ENCODE measurements at regions not wholly inside any gene's neighbourhood (a gene's known extent, or its start where the extent isn't known, plus 50 kb on each side); places are given as distances from the start of the nearest gene placed in this dataset.

GRCh38 chr9:107816561-107817021 lies 327.0 kb upstream of the KLF4 start:
- no peak for TF ChIP-seq EZH2 (IDR thresholded peaks at IDR 0.05; ENCODE audit: borderline replicate concordance, low read depth, low read length, severe bottlenecking)
- no peak for TF ChIP-seq CTCF (IDR thresholded peaks at IDR 0.05; ENCODE audit: extremely low read depth in 1 of 2, insufficient read depth in 1 of 2, low read depth in 1 of 2, low read length in 2 of 2)
- TF ChIP-seq POLR2A (IDR thresholded peaks at IDR 0.05; ENCODE audit: low read depth, low read length), result no peak
- no peak for TF ChIP-seq POLR2AphosphoS5 (IDR thresholded peaks at IDR 0.05; ENCODE audit: insufficient read depth, low read depth, low read length)
- no peak for TF ChIP-seq MAX (IDR thresholded peaks at IDR 0.05; ENCODE audit: insufficient read depth, insufficient read length)

All from endothelial cell of umbilical vein (primary cell).